A673 (cell line): ENCODE measurements at regions not wholly inside any gene's neighbourhood (a gene's known extent, or its start where the extent isn't known, plus 50 kb on each side); places are given as distances from the start of the nearest gene placed in this dataset.

Experiments used
- BruUV-seq: library from RNA; stranded (reverse); fragments of 400-500 nt; replicated peaks from 2 replicates; lab custom pipeline; 2021; lab: Mats Ljungman, UMichigan
- CTCF ChIA-PET: fragments of 300-600 bp; sonication (Branson Sonifier 250); formaldehyde crosslinking; loops from one replicate; lab custom pipeline; 2022; ENCODE audit warnings: antibody characterized with exemption; lab: Charles Lee
- POLR2A ChIA-PET: fragments of 300-600 bp; sonication (Branson Sonifier 250); formaldehyde crosslinking; loops from one replicate; lab custom pipeline; 2022; ENCODE audit warnings: antibody characterized with exemption; ENCODE audit not compliant: low non-redundant PET; lab: Charles Lee
- DNase-seq: peaks from one replicate; pipeline ENCODE4 v3.0.0-alpha.2; 2015; ENCODE audit warnings: low spot score
- H3K27ac ChIP-seq: fragments of 200-600 bp; sonication (generic); 2 replicates; pipeline ENCODE4 v1.5.1; 2016; ENCODE audit warnings: mixed run types, low read depth, mild to moderate bottlenecking, mixed read lengths, antibody characterized with exemption, low read length; ENCODE audit not compliant: poor library complexity, severe bottlenecking
- H3K27me3 ChIP-seq: fragments of 200-600 bp; sonication (generic); replicated peaks from 2 replicates; pipeline ENCODE4 v1.6.1; 2017; ENCODE audit warnings: mixed run types, low read depth, mild to moderate bottlenecking, mixed read lengths, antibody characterized with exemption, low read length; ENCODE audit not compliant: insufficient read depth, poor library complexity
- H3K36me3 ChIP-seq: fragments of 200-600 bp; sonication (generic); 2 replicates; pipeline ENCODE4 v1.6.1; 2016; ENCODE audit warnings: mixed run types, mild to moderate bottlenecking, mixed read lengths, antibody characterized with exemption, low read length; ENCODE audit not compliant: insufficient read depth, poor library complexity, severe bottlenecking
- H3K4me1 ChIP-seq: fragments of 200-600 bp; sonication (generic); 2 replicates; pipeline ENCODE4 v1.6.1; 2017; ENCODE audit warnings: mixed run types, mild to moderate bottlenecking, mixed read lengths, antibody characterized with exemption, low read length; ENCODE audit not compliant: insufficient read depth, poor library complexity, severe bottlenecking
- H3K4me3 ChIP-seq: fragments of 200-600 bp; sonication (generic); 2 replicates; pipeline ENCODE4 v1.5.1; 2016; ENCODE audit warnings: low read depth, mixed run types, mild to moderate bottlenecking, mixed read lengths, low read length; ENCODE audit not compliant: poor library complexity, severe bottlenecking
- H3K9me3 ChIP-seq: fragments of 200-600 bp; sonication (generic); 2 replicates; pipeline ENCODE4 v1.6.1; 2016; ENCODE audit warnings: mixed run types, low read depth, mild to moderate bottlenecking, mixed read lengths, antibody characterized with exemption, low read length; ENCODE audit not compliant: poor library complexity, severe bottlenecking
- CTCF ChIP-seq: fragments of 300-800, 200-600 bp; sonication (generic); conservative IDR thresholded peaks from 2 replicates; pipeline ENCODE4 v1.5.1; 2017; ENCODE audit warnings: low read depth, mild to moderate bottlenecking, antibody characterized with exemption, low read length, moderate library complexity, mixed read lengths
- EZH2 ChIP-seq: fragments of 200-600 bp; sonication (generic); IDR thresholded peaks from 2 replicates; pipeline ENCODE4 v1.6.1; 2017; ENCODE audit warnings: borderline replicate concordance, low read depth, mild to moderate bottlenecking, mixed read lengths, antibody characterized with exemption, low read length; ENCODE audit not compliant: poor library complexity, severe bottlenecking
- intact Hi-C: fragments of 100-400 bp; cut with micrococcal nuclease; formaldehyde crosslinking; loops from one replicate; pipeline ENCODE4 v1.10.0; 2022; ENCODE audit not compliant: unreplicated experiment

GRCh38 chr6:147808640-147809039 is 300.1 kb downstream of the SAMD5 start:
- BruUV-seq, result no TSS peak
- ChIA-PET CTCF (no interaction called here), POLR2A (no interaction called here)
- no peak overlapping the region for H3K4me3 ChIP-seq
- peaks cover 13% of the 10 kb centered on the region for H3K4me1 ChIP-seq
- intact Hi-C loops, result no loop called here
- no peaks in the 10 kb centered on the region for H3K36me3 ChIP-seq
- H3K9me3 ChIP-seq, result peaks cover 6% of the 10 kb centered on the region
- peak overlapping the region; percentile 28 for H3K27ac ChIP-seq
- TF ChIP-seq CTCF (no peak), EZH2 (no peak)
- DNase-seq, result peak; percentile 55
- no peaks in the 10 kb centered on the region for H3K27me3 ChIP-seq

- intact Hi-C loops, result no loop called here
- Histone ChIP-seq H3K27ac (no peak overlapping the region), H3K27me3 (no peaks in the 10 kb centered on the region), H3K36me3 (no peaks in the 10 kb centered on the region), H3K9me3 (no peaks in the 10 kb centered on the region), H3K4me1 (peaks cover 13% of the 10 kb centered on the region), H3K4me3 (no peak overlapping the region)
- POLR2A ChIA-PET, result no interaction called here
- CTCF ChIA-PET, result no interaction called here
- no TSS peak for BruUV-seq
- DNase-seq, result no peak
- TF ChIP-seq EZH2 (no peak), CTCF (no peak)
These were observed 303.6 kb downstream of the SAMD5 start for GRCh38 chr6:147811913-147812629.

GRCh38 chr6:147817042-147817689 is 308.7 kb downstream of the SAMD5 start:
- TF ChIP-seq CTCF, result no peak
- ChIA-PET POLR2A (no interaction called here), CTCF (no interaction called here)
- Histone ChIP-seq H3K27me3 (no peaks in the 10 kb centered on the region), H3K27ac (no peak overlapping the region), H3K4me3 (no peak overlapping the region), H3K4me1 (no peaks in the 10 kb centered on the region), H3K9me3 (no peaks in the 10 kb centered on the region), H3K36me3 (no peaks in the 10 kb centered on the region)
- no TSS peak for BruUV-seq
- DNase-seq, result no peak
- intact Hi-C loops, result no loop called here
